ENCODE measurements at regions not wholly inside any gene's neighbourhood (a gene's known extent, or its start where the extent isn't known, plus 50 kb on each side); places are given as distances from the start of the nearest gene placed in this dataset.

GRCh38 chr4:33837043-33837838 lies 2407.1 kb downstream of the ARAP2 start:
- no peak for TF ChIP-seq CTCF (IDR thresholded peaks at IDR 0.05)
- TF ChIP-seq ZFX (IDR thresholded peaks at IDR 0.05; ENCODE audit: borderline replicate concordance): no peak

All from 22Rv1 (cell line).